IMR-90 (cell line): ENCODE measurements at regions not wholly inside any gene's neighbourhood (a gene's known extent, or its start where the extent isn't known, plus 50 kb on each side); places are given as distances from the start of the nearest gene placed in this dataset.

ENCODE experiments used
- BHLHE40 ChIP-seq: fragments of 150-350 bp; IDR thresholded peaks from 2 replicates; pipeline ENCODE4 v1.6.1; 2016; ENCODE audit warnings: mild to moderate bottlenecking, low read depth, low read length
- CEBPB ChIP-seq: IDR thresholded peaks from 2 replicates; pipeline ENCODE4 v1.6.1; 2012; ENCODE audit warnings: low read depth, low read length, improper control_type of control experiment
- ELK1 ChIP-seq: fragments of 150-350 bp; IDR thresholded peaks from 2 replicates; pipeline ENCODE4 v1.6.1; 2016; ENCODE audit warnings: low read depth, mild to moderate bottlenecking, low read length, moderate library complexity, borderline replicate concordance
- MAFK ChIP-seq: IDR thresholded peaks from 2 replicates; pipeline ENCODE4 v1.6.1; 2012; ENCODE audit warnings: low read depth, low read length, improper control_type of control experiment
- POLR2A ChIP-seq: IDR thresholded peaks from 2 replicates; pipeline ENCODE4 v1.6.1; 2012; ENCODE audit warnings: mild to moderate bottlenecking, low read depth, low read length
- RFX5 ChIP-seq: IDR thresholded peaks from 2 replicates; pipeline ENCODE4 v1.8.0; 2012; ENCODE audit warnings: low read depth, mild to moderate bottlenecking, low read length, moderate library complexity
- SMC3 ChIP-seq: fragments of 150-350 bp; IDR thresholded peaks from 2 replicates; pipeline ENCODE4 v1.6.1; 2016; ENCODE audit warnings: low read depth, mild to moderate bottlenecking, antibody characterized with exemption, low read length, moderate library complexity
- TF ChIP-seq, protein P1 (sequence below): conservative IDR thresholded peaks from 2 replicates; pipeline ENCODE4 v1.5.1; 2012; ENCODE audit warnings: mild to moderate bottlenecking, low read depth, low read length, improper control_type of control experiment

DNA sequence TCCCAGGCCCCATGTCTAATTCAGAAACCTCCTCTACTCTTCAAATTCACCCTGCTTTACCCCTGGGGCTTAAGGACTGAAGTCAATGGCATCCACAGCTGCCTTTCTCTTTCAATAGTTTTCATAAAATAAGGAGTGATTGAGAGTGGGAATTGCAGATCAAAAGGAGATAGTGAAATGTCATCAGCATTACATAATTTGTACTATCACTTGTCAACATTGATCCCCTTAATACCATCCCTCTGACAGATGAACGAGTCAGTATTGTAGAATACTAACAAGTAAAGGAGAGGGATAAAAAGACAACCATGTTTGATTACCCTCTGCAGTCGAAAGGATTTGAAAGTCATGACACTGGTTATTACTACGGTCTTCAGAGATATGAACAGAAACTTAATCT lies 212.4 kb downstream of the TMEM114 start:
- TF ChIP-seq POLR2A, result no peak
- TF ChIP-seq, protein P1, sequence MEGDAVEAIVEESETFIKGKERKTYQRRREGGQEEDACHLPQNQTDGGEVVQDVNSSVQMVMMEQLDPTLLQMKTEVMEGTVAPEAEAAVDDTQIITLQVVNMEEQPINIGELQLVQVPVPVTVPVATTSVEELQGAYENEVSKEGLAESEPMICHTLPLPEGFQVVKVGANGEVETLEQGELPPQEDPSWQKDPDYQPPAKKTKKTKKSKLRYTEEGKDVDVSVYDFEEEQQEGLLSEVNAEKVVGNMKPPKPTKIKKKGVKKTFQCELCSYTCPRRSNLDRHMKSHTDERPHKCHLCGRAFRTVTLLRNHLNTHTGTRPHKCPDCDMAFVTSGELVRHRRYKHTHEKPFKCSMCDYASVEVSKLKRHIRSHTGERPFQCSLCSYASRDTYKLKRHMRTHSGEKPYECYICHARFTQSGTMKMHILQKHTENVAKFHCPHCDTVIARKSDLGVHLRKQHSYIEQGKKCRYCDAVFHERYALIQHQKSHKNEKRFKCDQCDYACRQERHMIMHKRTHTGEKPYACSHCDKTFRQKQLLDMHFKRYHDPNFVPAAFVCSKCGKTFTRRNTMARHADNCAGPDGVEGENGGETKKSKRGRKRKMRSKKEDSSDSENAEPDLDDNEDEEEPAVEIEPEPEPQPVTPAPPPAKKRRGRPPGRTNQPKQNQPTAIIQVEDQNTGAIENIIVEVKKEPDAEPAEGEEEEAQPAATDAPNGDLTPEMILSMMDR, result no peak
- no peak for TF ChIP-seq BHLHE40
- no peak for TF ChIP-seq ELK1
- no peak for TF ChIP-seq CEBPB
- TF ChIP-seq RFX5, result no peak
- no peak for TF ChIP-seq SMC3
- no peak for TF ChIP-seq MAFK
